WTC11 (cell line): ENCODE measurements at regions not wholly inside any gene's neighbourhood (a gene's known extent, or its start where the extent isn't known, plus 50 kb on each side); places are given as distances from the start of the nearest gene placed in this dataset.

Source experiments
- ATAC-seq: fragments of 200-7000 bp; cut with Tn5 transposase; 2 replicates; pipeline ENCODE4 v1.10.0; 2021; ENCODE audit warnings: mild to moderate bottlenecking, moderate library complexity
- CTCF ChIA-PET: fragments of 300-600 bp; sonication (Branson Sonifier 250); formaldehyde crosslinking; loops from one replicate; lab custom pipeline; 2021; ENCODE audit warnings: antibody characterized with exemption; lab: Charles Lee
- POLR2A ChIA-PET: fragments of 350-600 bp; sonication (Branson Sonifier 250); formaldehyde crosslinking; loops from one replicate; lab custom pipeline; 2021; ENCODE audit warnings: antibody characterized with exemption; lab: Charles Lee
- DNase-seq: peaks from one replicate; pipeline ENCODE4 v3.0.0; 2021; ENCODE audit warnings: low spot score
- H3K27ac Mint-ChIP-seq: 2 replicates; pipeline ENCODE4 v1.8.0; 2021; ENCODE audit warnings: mixed read lengths
- H3K27me3 Mint-ChIP-seq: 2 replicates; pipeline ENCODE4 v1.8.0; 2021; ENCODE audit warnings: low read depth, mild to moderate bottlenecking, moderate library complexity, mixed read lengths
- H3K36me3 Mint-ChIP-seq: 2 replicates; pipeline ENCODE4 v1.8.0; 2021; ENCODE audit warnings: mixed read lengths
- H3K4me1 Mint-ChIP-seq: 2 replicates; pipeline ENCODE4 v1.8.0; 2022; ENCODE audit warnings: mixed read lengths
- H3K4me3 Mint-ChIP-seq: 2 replicates; pipeline ENCODE4 v1.8.0; 2021; ENCODE audit warnings: mild to moderate bottlenecking, moderate library complexity, mixed read lengths
- H3K9me3 Mint-ChIP-seq: 2 replicates; pipeline ENCODE4 v1.8.0; 2021; ENCODE audit warnings: mixed read lengths
- AFF4 ChIP-seq: sonication (generic); formaldehyde crosslinking; IDR thresholded peaks from 2 replicates; pipeline ENCODE4 v1.8.1; 2023; ENCODE audit warnings: mild to moderate bottlenecking, missing genetic modification reagents, borderline replicate concordance
- ATF2 ChIP-seq: sonication (generic); formaldehyde crosslinking; IDR thresholded peaks from 2 replicates; pipeline ENCODE4 v1.8.1; 2022; ENCODE audit warnings: low read depth, missing genetic modification reagents, borderline replicate concordance
- ATF3 ChIP-seq: sonication (generic); formaldehyde crosslinking; conservative IDR thresholded peaks from 2 replicates; pipeline ENCODE4 v1.8.1; 2022; ENCODE audit warnings: mild to moderate bottlenecking, missing genetic modification reagents
- FOXP1 ChIP-seq: sonication (generic); formaldehyde crosslinking; IDR thresholded peaks from 2 replicates; pipeline ENCODE4 v1.8.0; 2022; ENCODE audit warnings: missing genetic modification reagents, mild to moderate bottlenecking, moderate library complexity, borderline replicate concordance
- NFE2L1 ChIP-seq: sonication (generic); formaldehyde crosslinking; IDR thresholded peaks from 2 replicates; pipeline ENCODE4 v1.8.1; 2023; ENCODE audit warnings: missing genetic modification reagents
- RORB ChIP-seq: fragments of 250-450 bp; sonication (Bioruptor Pico); IDR thresholded peaks from 2 replicates; pipeline ENCODE4 v1.9.0; 2021; ENCODE audit warnings: mild to moderate bottlenecking
- TCF7 ChIP-seq: sonication (generic); formaldehyde crosslinking; IDR thresholded peaks from 2 replicates; pipeline ENCODE4 v1.8.0; 2022; ENCODE audit warnings: mild to moderate bottlenecking, low read depth, missing genetic modification reagents, moderate library complexity
- ZNF219 ChIP-seq: sonication (generic); formaldehyde crosslinking; IDR thresholded peaks from 2 replicates; pipeline ENCODE4 v1.8.0; 2023; ENCODE audit warnings: missing genetic modification reagents, mild to moderate bottlenecking, borderline replicate concordance
- ZNF532 ChIP-seq: fragments of 250-450 bp; sonication (Bioruptor Pico); IDR thresholded peaks from 2 replicates; pipeline ENCODE4 v1.9.0; 2021; ENCODE audit warnings: mild to moderate bottlenecking, borderline replicate concordance
- TF ChIP-seq, protein P1 (sequence below): sonication (generic); formaldehyde crosslinking; IDR thresholded peaks from 2 replicates; pipeline ENCODE4 v1.8.1; 2022; ENCODE audit warnings: missing genetic modification reagents, borderline replicate concordance
- TF ChIP-seq, protein P2 (sequence below): sonication (generic); formaldehyde crosslinking; IDR thresholded peaks from 2 replicates; pipeline ENCODE4 v1.8.1; 2023; ENCODE audit warnings: mild to moderate bottlenecking, missing genetic modification reagents, moderate library complexity

GRCh38 chr2:14778015-14778414, 145.5 kb downstream of the LRATD1 start:
- TF ChIP-seq RORB (CRISPR knock-in tag), result no peak
- no peak for TF ChIP-seq ATF2 (CRISPR knock-in tag)
- TF ChIP-seq, protein P1, sequence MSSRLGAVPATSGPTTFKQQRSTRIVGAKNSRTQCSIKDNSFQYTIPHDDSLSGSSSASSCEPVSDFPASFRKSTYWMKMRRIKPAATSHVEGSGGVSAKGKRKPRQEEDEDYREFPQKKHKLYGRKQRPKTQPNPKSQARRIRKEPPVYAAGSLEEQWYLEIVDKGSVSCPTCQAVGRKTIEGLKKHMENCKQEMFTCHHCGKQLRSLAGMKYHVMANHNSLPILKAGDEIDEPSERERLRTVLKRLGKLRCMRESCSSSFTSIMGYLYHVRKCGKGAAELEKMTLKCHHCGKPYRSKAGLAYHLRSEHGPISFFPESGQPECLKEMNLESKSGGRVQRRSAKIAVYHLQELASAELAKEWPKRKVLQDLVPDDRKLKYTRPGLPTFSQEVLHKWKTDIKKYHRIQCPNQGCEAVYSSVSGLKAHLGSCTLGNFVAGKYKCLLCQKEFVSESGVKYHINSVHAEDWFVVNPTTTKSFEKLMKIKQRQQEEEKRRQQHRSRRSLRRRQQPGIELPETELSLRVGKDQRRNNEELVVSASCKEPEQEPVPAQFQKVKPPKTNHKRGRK (CRISPR knock-in tag), result no peak
- TF ChIP-seq, protein P2, sequence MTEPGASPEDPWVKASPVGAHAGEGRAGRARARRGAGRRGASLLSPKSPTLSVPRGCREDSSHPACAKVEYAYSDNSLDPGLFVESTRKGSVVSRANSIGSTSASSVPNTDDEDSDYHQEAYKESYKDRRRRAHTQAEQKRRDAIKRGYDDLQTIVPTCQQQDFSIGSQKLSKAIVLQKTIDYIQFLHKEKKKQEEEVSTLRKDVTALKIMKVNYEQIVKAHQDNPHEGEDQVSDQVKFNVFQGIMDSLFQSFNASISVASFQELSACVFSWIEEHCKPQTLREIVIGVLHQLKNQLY, result no peak
- no peak for TF ChIP-seq FOXP1 (CRISPR knock-in tag)
- no peak for TF ChIP-seq NFE2L1
- no peak for TF ChIP-seq ZNF532 (CRISPR knock-in tag)
- TF ChIP-seq TCF7 (CRISPR knock-in tag), result no peak
- TF ChIP-seq AFF4 (CRISPR knock-in tag), result no peak
- no peak for TF ChIP-seq ZNF219 (CRISPR knock-in tag)
- TF ChIP-seq, all 79 proteins: peak for 0
- no peaks in the 10 kb centered on the region for H3K36me3 Mint-ChIP-seq
- H3K9me3 Mint-ChIP-seq, result peaks cover 10% of the 10 kb centered on the region
- no peak overlapping the region for H3K4me3 Mint-ChIP-seq
- no peak for DNase-seq
- peaks cover 3% of the 10 kb centered on the region; the same call in 1 of the 2 replicates for H3K4me1 Mint-ChIP-seq
- POLR2A ChIA-PET, result no interaction called here
- no peaks in the 10 kb centered on the region; the same call in 1 of the 2 replicates for H3K27me3 Mint-ChIP-seq
- H3K27ac Mint-ChIP-seq, result no peak overlapping the region
- no peak for ATAC-seq
- CTCF ChIA-PET, result no interaction called here

GRCh38 chr2:14779252-14779651, 146.7 kb downstream of the LRATD1 start:
- ChIA-PET POLR2A (no interaction called here), CTCF (no interaction called here)
- ATAC-seq, result no peak
- H3K27me3 Mint-ChIP-seq, result no peaks in the 10 kb centered on the region; the same call in 1 of the 2 replicates
- H3K27ac Mint-ChIP-seq, result no peak overlapping the region
- no peak for TF ChIP-seq ATF3 (CRISPR knock-in tag)
- H3K4me3 Mint-ChIP-seq, result no peak overlapping the region
- DNase-seq, result no peak
- no peaks in the 10 kb centered on the region for H3K36me3 Mint-ChIP-seq
- H3K9me3 Mint-ChIP-seq, result peaks cover 10% of the 10 kb centered on the region
- H3K4me1 Mint-ChIP-seq, result peaks cover 3% of the 10 kb centered on the region; the same call in 1 of the 2 replicates
